T-helper 2 cell (primary cell): ENCODE measurements at regions not wholly inside any gene's neighbourhood (a gene's known extent, or its start where the extent isn't known, plus 50 kb on each side); places are given as distances from the start of the nearest gene placed in this dataset.

Experiments
- DNase-seq, 5 experiments: peaks; one replicate each; pipeline versions ENCODE4 v3.0.0 to v3.0.0-alpha.2; 2012 to 2022

GRCh38 chr13:99125326-99125915, 75.2 kb upstream of the UBAC2 start:
- no peak for DNase-seq

- no peak for DNase-seq
Measured at GRCh38 chr13:99126821-99127220, 73.8 kb upstream of the UBAC2 start.

- DNase-seq: no peak
Measured at GRCh38 chr13:99129050-99129449, 71.6 kb upstream of the UBAC2 start.

- DNase-seq: no peak
Measured at GRCh38 chr13:99129951-99130350, 70.7 kb upstream of the UBAC2 start.

GRCh38 chr13:99131410-99131809, 69.2 kb upstream of the UBAC2 start:
- DNase-seq: no peak

GRCh38 chr13:99132295-99132835, 68.3 kb upstream of the UBAC2 start:
- DNase-seq: no peak

GRCh38 chr13:99133230-99133629, 67.4 kb upstream of the UBAC2 start:
- DNase-seq: no peak

GRCh38 chr13:99133848-99134247, 66.8 kb upstream of the UBAC2 start:
- DNase-seq: no peak

GRCh38 chr13:99135591-99135990, 65.1 kb upstream of the UBAC2 start:
- no peak for DNase-seq

GRCh38 chr13:99136427-99136954, 64.2 kb upstream of the UBAC2 start:
- DNase-seq: no peak

GRCh38 chr13:99140831-99141230, 59.8 kb upstream of the UBAC2 start:
- DNase-seq: no peak

GRCh38 chr13:99143904-99144303, 56.8 kb upstream of the UBAC2 start:
- DNase-seq: no peak

- DNase-seq: no peak
Measured at GRCh38 chr13:99144306-99144705, 56.3 kb upstream of the UBAC2 start.

- DNase-seq: no peak
Measured at GRCh38 chr13:99145461-99145860, 55.2 kb upstream of the UBAC2 start.

GRCh38 chr13:99150575-99151361, 49.9 kb upstream of the UBAC2 start:
- no peak for DNase-seq
